H1 (cell line): ENCODE measurements at regions not wholly inside any gene's neighbourhood (a gene's known extent, or its start where the extent isn't known, plus 50 kb on each side); places are given as distances from the start of the nearest gene placed in this dataset.

ENCODE experiments used
- EGR1 ChIP-seq: IDR thresholded peaks from 2 replicates; pipeline ENCODE4 v1.6.1; 2011; ENCODE audit warnings: low read depth, low read length, borderline replicate concordance
- HDAC2 ChIP-seq, 2 experiments: fragments of 300-600 bp in 1 of 2; sonication (generic) in 1 of 2; IDR thresholded peaks; 2 replicates each; pipeline ENCODE4 v1.6.1; 2011 to 2012; ENCODE audit warnings: low read depth in 2 of 2, low read length in 2 of 2, mild to moderate bottlenecking in 2 of 2, moderate library complexity in 2 of 2, borderline replicate concordance in 1 of 2, inconsistent platforms in 1 of 2
- JUND ChIP-seq: IDR thresholded peaks from 2 replicates; pipeline ENCODE4 v1.6.1; 2011; ENCODE audit warnings: mild to moderate bottlenecking, improper control_type of control experiment, low read length
- TF ChIP-seq, protein P1 (sequence below), 3 experiments: IDR thresholded peaks; 1 replicate in 2 of 3; 2 replicates in 1 of 3; pipeline versions ENCODE4 v1.5.1 to v1.6.1; 2011; ENCODE audit warnings: low read length in 3 of 3, mild to moderate bottlenecking in 3 of 3, inconsistent platforms in 2 of 3, low read depth in 1 of 3, moderate library complexity in 1 of 3; ENCODE audit not compliant: insufficient read depth in 1 of 3; ENCODE audit errors: control extremely low read depth in 1 of 3

DNA sequence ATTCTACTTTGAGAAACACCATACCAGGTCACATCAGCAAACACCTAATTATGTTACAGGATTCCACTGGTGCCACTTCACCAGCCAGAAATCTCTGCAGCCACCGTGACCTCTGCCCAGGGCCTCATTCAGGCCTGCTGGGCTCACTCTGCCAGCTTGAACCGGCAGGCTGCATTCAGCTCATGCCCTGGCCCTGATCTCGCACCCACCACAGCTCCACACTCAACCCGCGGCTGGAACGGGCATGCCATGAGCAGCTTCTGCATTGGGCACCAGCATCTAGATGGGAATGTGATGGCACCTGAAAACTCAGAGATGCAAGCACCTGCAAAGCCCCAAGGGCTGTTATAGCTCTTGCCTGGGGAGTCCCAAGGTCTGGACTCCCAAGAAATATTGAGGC lies 168.7 kb downstream of the DPY19L2 start (continued):
- TF ChIP-seq JUND (no peak), EGR1 (no peak), HDAC2 (IDR thresholded peaks at IDR 0.05; ENCODE audit: borderline replicate concordance in 1 of 2, low read depth in 2 of 2, low read length in 2 of 2) (no peak)
- TF ChIP-seq, protein P1, sequence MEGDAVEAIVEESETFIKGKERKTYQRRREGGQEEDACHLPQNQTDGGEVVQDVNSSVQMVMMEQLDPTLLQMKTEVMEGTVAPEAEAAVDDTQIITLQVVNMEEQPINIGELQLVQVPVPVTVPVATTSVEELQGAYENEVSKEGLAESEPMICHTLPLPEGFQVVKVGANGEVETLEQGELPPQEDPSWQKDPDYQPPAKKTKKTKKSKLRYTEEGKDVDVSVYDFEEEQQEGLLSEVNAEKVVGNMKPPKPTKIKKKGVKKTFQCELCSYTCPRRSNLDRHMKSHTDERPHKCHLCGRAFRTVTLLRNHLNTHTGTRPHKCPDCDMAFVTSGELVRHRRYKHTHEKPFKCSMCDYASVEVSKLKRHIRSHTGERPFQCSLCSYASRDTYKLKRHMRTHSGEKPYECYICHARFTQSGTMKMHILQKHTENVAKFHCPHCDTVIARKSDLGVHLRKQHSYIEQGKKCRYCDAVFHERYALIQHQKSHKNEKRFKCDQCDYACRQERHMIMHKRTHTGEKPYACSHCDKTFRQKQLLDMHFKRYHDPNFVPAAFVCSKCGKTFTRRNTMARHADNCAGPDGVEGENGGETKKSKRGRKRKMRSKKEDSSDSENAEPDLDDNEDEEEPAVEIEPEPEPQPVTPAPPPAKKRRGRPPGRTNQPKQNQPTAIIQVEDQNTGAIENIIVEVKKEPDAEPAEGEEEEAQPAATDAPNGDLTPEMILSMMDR (IDR thresholded peaks at IDR 0.05; ENCODE audit: control extremely low read depth in 1 of 3, insufficient read depth in 1 of 3, low read depth in 1 of 3, low read length in 3 of 3), result no peak
